NCI-H2227 (cell line): ENCODE measurements at regions not wholly inside any gene's neighbourhood (a gene's known extent, or its start where the extent isn't known, plus 50 kb on each side); places are given as distances from the start of the nearest gene placed in this dataset.
A peak's percentile ranks its signal among the peaks of the same experiment; 100 is the strongest.
"Not testable (repeated sequence)": the region's sequence is repeated elsewhere in the genome, so short reads cannot be mapped to it uniquely, and the experiment has no call there.

ENCODE experiments used
- DNase-seq: peaks from one replicate; lab custom pipeline; 2025; ENCODE audit not compliant: unreplicated experiment; lab: John Stamatoyannopoulos, UW

DNA sequence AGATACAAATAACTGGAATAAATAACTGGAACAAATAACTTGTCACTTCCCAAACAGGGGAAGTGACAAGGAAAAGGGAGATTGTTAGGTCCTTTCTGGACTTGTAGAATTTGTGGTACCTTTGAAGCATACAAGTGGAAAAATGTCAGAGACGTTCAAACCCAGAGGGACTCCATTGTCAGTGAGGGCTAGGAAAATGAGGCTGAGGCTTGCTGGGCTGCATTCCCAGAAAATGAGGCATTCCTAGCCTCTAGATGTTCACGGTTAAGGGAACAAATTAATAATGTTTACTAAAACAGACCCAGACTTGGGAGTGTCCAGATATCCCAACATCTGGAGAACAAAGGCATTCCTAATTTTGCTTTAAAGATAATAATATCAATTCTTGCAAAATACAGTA, 1158.0 kb downstream of the PCDH9 start:
- DNase-seq = not testable (repeated sequence)

DNA sequence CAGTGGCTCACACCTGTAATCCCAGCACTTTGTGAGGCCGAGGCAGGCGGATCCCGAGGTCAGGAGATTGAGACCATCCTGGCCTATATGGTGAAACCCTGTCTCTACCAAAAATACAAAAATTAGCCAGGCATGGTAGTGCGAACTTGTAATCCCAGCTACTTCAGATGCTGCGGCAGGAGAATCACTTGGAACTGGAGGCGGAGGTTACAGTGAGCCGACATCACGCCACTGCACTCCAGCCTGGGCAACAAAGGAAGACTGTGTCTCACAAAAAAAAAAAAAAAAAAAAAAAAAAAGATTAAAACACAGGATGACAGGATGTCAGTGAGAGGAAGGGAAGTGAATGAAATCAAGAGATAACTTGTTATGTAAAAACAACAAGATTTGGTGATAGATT, 1158.5 kb downstream of the PCDH9 start:
- DNase-seq = no peak

DNA sequence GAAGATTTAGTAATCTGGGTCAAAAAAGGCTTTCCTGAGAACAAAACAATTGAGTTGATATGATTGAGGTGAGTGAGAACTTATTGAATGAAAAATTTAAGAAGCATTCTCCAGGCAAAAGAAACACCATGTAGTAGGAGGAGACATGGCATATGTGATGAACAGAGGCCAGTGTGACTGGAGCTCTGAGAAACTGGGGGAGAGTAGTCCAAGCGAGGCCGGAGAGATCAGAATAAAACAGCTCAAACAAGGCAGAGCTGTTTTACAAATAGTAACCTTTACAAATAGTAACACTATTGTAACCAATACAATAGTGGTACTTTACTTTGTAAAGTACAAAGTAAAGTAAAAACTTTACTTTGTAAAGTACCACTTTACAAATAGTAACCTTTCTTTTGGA, 1159.1 kb downstream of the PCDH9 start:
- no peak for DNase-seq

DNA sequence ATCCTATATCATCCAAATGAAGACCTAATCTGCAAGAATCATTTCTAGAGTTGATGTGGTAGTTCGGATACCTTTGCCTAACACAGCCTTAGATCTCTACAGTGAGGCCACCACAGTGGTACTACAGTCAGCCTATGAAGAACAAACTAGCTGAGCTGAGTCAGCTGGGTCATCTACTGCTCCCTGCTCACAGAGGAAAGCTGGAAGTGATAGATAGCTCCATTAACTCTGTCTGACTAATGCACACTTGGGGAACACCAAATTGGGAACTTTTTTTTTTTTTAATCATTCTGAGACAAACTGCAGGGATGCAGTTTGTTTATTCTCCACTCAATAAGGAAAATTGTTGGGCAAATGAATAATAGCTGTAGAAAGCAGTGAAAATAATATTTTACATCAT, 1160.6 kb downstream of the PCDH9 start:
- no peak for DNase-seq

DNA sequence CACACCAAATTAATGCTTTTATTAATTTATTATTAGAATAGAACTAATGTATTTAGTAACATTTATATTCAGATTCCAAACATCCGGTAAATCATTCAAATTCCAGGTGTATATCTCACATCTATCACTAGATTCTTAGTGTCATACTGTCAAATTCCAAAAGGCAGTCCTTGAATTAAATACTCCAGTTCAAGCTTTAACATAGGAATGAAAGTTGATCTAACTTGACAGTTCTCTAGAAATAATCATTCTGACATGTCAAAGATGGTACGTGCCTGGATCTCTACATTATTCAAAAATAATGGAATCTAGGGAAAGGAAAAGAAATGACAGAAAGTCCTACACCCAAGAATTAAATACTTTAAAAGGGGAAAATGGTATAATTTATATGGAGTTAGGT, 1161.5 kb downstream of the PCDH9 start:
- no peak for DNase-seq

DNA sequence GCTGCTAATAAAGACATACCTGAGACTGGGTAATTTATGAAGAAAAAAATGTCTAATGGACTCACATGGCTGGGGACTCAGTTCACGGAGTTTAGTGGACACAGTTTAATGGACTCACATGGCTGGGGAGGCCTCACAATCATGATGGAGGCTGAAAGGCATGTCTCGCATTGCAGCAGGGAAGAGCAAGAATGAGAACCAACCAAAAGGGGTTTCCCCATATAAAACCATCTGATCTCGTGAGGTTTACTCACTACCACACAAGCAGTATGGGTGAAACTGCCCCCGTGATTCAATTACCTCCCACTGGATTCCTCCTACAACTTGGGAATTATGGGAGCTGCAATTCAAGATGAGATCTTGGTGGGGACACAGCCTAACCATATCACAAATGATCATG, 1181.2 kb downstream of the PCDH9 start:
- no peak for DNase-seq

DNA sequence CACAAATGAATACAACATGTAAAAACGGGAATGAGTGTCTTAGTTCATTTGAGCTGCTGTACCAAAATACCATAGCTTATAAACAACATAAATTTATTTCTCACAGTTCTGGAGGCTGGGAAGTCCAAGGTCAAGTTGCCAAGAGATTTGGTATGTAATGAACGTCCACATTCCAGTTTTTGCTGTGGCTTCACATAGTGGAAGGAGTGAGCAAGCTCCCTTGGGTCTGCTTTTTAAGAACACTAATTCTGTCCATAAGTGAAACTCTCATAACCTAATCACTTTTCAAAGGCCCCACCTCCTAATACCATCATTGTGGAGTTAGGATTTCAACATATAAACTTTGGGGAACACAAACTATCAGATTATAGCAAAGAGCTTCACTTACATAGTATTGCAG, 1189.6 kb downstream of the PCDH9 start:
- DNase-seq = no peak

DNA sequence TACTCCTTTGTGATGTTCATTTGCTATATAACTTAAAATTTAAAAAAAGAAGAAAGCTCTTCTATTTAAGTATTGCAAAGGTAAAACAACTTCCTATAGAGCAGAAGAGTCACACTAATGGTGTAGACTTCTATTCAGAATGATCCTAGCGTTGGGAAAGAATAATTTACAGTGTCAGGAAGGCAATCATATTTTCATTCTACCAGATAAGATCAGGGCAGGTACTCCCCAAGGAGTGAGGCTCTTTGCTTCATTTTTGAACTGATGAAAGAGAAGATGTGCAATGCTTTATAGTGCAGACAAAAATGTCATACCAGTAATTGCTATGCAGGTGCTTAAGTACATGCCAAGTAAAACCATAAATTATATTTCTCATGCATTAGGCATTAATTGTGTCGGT, 1193.0 kb downstream of the PCDH9 start:
- DNase-seq = peak; percentile 2

DNA sequence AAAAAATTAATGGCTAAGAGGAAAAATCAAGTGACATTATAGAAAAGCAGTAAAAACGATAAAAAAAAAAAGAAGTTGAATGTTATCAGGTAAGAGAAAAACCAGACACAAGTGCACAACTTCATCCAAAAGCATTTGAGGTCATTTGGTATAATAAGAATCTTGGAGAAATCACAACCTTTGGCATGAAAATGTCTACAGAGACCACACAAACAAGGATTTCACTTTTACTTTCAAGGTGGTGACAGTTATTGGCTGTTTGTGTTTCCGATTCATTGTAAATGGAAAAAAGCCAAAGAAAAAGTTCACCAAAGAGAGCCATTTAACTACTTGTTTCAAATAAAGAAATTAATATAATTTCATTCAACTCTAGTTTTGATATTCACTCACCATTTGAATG, 1193.5 kb downstream of the PCDH9 start:
- no peak for DNase-seq

DNA sequence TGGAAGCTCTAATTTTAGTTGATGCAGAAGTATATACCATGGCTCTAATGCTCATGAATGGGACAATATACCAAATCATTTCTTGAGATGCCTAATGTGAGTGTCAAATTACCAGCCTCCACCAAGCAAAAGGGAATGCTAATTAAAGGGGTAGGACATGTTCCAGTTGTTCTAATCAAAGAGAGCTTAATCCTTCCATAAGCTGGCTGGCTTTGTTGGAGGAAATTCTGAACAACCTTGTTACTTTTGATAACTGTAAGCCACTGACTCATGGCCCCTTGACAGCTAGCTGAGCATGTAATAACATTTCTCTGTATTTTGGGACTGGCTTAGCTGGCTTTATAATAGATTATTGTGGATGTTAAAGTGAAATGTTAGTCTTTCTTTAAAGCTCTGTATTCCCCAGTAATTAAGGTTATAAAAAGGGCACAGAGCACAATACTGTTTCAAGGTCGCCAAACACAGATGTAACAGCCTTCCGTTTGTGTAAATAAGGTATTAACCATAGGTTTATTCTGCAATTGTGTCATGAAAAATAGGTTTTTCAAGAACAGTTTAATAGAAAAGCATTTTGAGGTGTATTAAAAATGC, 1194.0 kb downstream of the PCDH9 start:
- peak; percentile 53 for DNase-seq

DNA sequence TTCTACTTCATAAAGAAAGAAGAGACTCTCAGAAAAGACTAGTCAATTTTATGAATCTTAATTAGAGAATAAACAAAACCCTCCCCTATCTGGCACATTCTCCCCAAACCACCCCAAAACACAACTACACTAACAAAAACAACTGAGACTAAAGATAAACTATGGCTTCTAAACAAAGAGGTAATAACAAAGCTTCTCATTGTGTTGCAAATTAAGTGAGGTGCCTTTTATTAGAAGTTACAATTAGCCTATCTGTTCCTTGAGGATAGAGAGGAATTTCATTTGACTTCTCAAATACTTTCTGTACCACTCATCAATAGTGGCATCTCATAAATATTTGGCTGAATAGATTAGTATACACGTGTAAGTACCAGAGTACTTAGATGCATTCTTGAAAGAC, 1196.2 kb downstream of the PCDH9 start:
- DNase-seq = no peak

DNA sequence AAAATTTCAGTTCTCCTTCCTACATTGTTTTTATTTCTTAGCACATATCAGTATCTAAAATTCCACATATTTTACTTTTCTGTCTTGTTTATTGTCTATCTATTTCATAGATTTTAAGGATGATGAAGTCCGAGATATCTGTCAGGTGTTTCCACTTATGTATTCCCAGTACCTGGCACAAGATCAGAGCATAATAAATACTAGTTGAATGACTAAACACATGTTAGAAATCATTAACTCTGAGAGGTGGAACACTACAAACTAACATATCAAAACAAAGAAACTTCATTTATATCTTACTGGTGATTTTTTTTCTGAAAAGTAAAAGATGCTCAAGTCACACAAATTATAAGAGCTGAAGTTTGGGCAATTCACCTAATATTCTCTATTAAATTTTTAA, 1208.3 kb downstream of the PCDH9 start:
- DNase-seq = no peak

DNA sequence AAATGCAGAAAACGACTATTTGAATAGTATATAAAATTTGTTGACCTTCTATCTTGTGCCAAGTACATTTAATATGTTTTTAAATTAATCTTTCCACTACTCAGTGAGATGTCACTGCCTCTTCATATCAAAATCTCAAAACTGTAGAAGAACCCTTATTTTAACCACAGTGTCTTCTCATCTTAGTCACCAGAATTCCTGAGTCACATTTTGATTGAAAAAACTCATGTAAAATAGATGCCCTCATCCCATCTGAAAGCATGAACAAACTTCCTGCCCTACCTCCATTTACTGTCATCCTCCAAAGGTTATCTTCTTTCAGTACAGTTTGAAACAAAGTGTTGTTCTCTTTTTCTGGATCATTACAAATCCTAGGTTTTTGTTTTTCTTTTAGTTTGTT, 1215.4 kb downstream of the PCDH9 start:
- DNase-seq = no peak

DNA sequence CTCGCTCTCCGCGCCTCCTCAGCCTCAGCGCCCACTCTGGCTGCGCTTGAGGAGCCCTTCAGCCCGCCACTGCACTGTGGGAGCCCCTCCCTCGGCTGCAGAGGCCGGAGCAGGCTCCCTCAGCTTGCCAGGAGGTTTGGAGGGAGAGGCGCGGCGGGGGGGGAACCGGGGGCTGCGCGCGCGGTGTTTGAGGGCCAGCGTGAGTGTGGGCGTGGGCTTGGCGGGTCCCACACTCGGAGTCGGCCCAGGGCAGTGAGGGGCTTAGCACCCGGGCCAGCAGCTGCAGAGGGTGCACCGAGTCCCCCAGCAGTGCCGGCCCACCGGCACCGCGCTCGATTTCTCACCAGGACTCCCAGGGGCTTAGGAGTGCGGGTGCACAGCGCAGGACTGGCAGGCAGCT, 1220.9 kb downstream of the PCDH9 start:
- DNase-seq = no peak

DNA sequence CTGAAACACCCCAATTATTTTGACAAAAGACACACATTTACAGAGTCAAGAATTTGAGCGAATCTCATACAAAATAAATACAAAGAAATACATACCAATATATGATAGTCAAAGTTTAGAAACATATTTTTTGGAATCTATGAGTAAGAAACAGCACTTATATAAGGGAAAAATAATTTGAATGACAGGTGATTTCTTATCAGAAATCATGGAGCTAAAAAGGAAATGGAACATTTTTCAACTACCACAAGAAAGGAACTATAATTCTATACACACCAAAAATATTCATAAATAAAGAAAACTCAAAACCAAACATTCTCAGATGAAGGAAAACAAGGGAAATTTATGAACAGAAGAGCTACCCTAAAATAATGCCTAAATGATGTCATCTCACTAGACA, 1226.6 kb downstream of the PCDH9 start:
- DNase-seq = no peak

DNA sequence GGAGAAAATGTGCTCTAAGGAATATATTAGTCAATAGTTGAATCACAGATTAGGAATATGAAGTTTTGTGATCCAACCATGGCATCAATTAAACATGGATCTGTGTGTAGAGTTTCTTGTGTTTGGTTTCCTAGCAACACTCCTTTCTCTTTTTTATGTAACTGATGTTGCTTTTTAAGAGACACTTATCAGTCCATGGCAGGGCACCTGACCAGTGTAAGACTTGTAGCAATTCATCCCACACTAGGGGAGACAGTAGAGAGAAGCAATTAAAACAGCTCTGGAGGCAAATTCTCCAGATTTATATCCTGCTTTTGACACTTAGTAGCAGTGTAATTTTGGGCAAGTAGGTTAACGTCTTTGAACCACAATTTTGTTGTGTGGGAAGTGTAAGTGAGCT, 1229.0 kb downstream of the PCDH9 start:
- DNase-seq = no peak

DNA sequence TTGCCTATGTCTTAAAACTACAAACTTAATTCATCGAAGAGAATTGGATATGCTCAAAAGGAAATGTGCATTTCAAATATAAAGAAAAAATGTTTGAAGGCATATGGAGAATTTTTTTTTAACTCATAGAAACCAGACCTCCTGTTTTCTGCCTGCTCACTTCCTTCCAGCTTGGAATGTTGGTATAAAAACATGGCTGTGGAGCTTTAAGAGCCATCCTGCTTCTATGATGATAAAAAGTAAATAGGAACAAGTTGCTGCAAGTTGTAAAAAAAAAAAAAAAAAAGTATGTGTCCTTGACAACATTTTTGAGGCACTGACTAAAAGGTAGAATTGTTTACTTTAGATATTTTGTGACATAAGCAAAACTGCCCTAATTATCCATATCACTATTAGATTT, 1230.7 kb downstream of the PCDH9 start:
- no peak for DNase-seq

DNA sequence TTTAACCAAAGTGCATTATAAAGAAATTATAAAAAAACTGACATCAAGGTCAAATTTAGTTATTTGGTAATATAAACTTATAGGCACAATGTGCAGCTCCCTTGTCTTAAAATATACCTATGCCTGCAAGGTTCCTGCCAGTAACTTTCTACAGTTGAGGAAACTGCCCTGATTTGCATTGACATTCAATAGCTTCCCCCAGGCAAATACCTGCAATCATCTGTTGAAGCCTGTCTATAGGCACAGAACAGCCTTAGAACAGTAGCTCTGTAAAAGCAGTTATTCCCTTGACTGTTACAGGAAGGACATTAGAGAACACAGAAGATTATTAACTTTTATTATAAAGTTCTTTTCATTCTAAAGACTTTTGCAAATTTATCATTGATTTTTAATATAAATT, 1239.5 kb downstream of the PCDH9 start:
- no peak for DNase-seq

DNA sequence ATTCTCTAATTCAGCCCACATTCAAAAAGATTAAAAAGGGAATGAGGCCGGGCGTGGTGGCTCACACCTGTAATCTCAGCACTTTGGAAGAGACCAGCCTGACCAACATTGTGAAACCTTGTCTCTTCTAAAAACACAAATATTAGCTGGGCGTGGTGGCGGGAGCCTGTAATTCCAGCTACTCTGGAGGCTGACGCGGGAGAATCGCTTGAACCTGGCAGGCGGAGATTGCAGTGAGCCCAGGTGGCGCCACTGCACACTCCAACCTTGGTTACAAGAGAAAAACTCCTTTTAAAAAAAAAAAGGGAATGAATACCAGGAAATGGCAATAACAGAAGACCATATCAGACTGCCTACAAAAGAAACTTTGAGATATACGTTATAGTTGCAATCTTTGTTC, 1244.5 kb downstream of the PCDH9 start:
- DNase-seq = no peak

DNA sequence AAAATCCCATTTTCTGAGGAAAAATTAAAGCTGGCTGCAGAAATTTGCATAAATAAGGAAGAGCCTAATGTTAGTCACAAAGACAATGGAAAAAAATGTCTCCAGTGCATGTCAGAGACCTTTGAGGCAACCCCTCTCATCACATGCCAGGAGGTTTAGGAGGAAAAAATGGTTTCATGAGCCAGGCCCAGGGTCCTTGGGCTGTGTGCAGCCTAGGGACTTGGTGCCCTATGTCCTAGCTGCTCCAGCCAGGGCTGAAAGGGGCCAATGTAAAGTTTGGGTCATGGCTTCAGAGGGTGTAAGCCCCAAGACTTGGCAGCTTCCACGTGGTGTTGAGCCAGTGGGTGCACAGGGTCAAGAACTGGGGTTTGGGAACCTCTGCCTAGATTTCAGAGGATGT, 1252.6 kb downstream of the PCDH9 start:
- DNase-seq = no peak

DNA sequence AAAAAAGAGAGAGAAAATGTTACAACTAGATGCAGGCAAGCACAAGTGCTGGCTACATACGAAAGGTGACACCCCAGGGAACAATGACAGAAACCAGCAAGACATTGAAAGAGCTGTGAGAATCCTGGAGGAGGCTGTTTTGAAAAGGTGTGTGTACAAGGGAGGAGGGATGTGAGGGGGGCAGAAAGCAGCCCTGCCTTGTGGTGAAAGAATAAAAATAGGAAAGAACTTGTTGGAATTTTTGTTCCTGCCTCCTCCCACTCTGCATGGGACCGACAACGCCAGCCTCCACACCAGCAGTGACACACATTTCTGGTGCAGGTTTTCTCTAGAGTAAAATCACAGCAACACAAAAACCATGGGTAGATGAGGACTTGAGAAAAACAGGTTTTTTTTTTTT, 1258.6 kb downstream of the PCDH9 start:
- no peak for DNase-seq

DNA sequence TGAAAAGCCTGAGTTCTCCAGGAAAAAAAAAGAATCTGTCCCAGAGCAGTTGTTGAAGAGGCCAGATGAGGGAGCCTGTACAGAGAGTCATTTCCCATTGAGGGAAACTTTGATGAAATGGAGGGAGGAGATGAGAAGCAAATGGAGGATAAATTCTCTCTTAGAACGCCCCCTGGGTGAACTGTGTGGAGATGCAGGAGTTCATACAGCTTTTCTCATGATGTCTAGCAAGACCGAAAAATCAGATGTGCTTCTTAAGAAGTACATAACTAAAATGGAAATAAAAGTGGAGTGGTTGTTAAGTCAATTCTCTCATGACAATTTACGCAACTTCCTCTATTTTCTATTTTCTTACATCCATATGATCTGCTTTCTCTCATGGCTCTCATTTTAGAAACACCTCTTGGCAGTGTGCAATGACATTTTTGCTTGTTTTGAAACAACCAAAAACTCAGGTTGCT, 1263.1 kb downstream of the PCDH9 start:
- no peak for DNase-seq

DNA sequence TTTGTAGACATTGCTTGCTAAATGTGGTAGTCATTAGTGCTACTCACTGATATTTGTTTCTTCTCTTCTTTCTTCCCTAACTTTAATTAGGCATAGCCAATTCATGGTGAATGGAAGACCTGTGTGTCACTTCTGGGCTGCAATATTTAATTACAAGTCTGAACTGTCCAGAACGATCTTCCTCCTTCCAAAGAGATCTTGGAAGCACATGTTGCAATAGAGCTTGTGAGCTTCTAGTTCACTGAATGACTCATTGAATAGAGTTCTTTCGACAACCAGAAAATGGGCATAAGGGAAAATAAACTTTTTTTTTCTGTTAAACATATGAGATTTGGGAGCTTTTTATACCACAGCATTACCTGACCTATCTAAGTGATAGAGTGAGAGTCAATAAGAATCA, 1264.6 kb downstream of the PCDH9 start:
- no peak for DNase-seq

DNA sequence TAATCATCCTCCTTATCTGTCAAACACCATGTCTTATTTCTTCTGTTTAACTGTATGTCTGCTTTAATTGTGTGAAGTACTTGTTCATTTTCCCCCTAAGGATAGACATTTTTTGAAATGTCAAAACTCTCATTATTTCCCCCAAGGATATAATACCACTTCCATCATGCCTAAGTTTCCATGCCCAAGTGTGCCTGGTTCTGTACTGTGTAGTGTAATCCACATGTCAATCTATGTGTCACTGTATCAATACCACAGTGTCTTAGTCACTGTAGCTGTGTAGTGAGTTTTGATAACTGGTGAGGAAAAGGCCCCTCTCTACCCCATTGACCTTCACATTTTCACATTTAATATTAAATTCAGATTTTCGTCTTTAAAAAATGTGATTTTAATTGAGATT, 1265.5 kb downstream of the PCDH9 start:
- no peak for DNase-seq
